Vagina (tissue), 2 donors: ENCODE measurements at regions not wholly inside any gene's neighbourhood (a gene's known extent, or its start where the extent isn't known, plus 50 kb on each side); places are given as distances from the start of the nearest gene placed in this dataset.

Source experiments
- CTCF ChIP-seq, 3 experiments: fragments of 450-650 bp in 2 of 3; fragments of 200-600 bp in 1 of 3; sonication (generic) in 1 of 3; IDR thresholded peaks; one replicate each; pipeline ENCODE4 v1.5.1; 2017 to 2019; ENCODE audit warnings: antibody characterized with exemption in 3 of 3, mild to moderate bottlenecking in 2 of 3, moderate library complexity in 2 of 3
- POLR2AphosphoS5 ChIP-seq, 2 donors: sonication (generic); formaldehyde crosslinking; IDR thresholded peaks; one replicate each; pipeline ENCODE4 v1.9.0; 2017; ENCODE audit warnings: antibody characterized with exemption in 2 of 2, mild to moderate bottlenecking in 2 of 2, low read depth in 1 of 2; ENCODE audit not compliant: insufficient read depth in 1 of 2

GRCh38 chr11:101692980-101693379 is 109.2 kb upstream of the TRPC6 start:
- no peak for TF ChIP-seq POLR2AphosphoS5 (IDR thresholded peaks at IDR 0.05; ENCODE audit: insufficient read depth in 1 of 2, low read depth in 1 of 2)
- no peak for TF ChIP-seq CTCF (IDR thresholded peaks at IDR 0.05)
